ENCODE measurements at regions not wholly inside any gene's neighbourhood (a gene's known extent, or its start where the extent isn't known, plus 50 kb on each side); places are given as distances from the start of the nearest gene placed in this dataset.

DNA sequence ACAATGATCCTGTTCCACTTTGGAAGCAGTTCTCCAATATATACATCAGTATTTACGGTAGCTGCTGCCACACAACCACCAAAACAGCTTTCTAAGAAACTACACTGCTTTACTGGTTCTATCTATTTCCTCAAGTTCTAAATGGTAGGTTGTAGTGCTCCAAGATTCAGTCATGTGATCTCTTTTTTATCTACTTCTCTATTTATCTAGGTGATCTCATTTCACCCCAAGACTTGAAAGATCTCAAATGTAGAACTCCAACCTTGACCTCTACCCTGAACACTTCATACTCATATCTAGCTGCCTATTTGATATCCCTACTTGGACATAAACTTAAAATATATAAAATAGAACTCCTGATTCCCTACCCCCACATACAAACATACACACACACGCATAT is 133.9 kb upstream of the RAP1B start:
- Histone ChIP-seq H3K27ac (no peak overlapping the region), H3K9me3 (no peaks in the 10 kb centered on the region), H3K4me1 (no peaks in the 10 kb centered on the region), H3K36me3 (no peaks in the 10 kb centered on the region), H3K4me3 (no peak overlapping the region), H3K27me3 (no peaks in the 10 kb centered on the region)
- ATAC-seq, result no peak
- TF ChIP-seq, protein P1, sequence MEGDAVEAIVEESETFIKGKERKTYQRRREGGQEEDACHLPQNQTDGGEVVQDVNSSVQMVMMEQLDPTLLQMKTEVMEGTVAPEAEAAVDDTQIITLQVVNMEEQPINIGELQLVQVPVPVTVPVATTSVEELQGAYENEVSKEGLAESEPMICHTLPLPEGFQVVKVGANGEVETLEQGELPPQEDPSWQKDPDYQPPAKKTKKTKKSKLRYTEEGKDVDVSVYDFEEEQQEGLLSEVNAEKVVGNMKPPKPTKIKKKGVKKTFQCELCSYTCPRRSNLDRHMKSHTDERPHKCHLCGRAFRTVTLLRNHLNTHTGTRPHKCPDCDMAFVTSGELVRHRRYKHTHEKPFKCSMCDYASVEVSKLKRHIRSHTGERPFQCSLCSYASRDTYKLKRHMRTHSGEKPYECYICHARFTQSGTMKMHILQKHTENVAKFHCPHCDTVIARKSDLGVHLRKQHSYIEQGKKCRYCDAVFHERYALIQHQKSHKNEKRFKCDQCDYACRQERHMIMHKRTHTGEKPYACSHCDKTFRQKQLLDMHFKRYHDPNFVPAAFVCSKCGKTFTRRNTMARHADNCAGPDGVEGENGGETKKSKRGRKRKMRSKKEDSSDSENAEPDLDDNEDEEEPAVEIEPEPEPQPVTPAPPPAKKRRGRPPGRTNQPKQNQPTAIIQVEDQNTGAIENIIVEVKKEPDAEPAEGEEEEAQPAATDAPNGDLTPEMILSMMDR (IDR thresholded peaks at IDR 0.05), result no peak
- intact Hi-C loops (cut with DNase I), result no loop called here
- no peak for DNase-seq

DNA sequence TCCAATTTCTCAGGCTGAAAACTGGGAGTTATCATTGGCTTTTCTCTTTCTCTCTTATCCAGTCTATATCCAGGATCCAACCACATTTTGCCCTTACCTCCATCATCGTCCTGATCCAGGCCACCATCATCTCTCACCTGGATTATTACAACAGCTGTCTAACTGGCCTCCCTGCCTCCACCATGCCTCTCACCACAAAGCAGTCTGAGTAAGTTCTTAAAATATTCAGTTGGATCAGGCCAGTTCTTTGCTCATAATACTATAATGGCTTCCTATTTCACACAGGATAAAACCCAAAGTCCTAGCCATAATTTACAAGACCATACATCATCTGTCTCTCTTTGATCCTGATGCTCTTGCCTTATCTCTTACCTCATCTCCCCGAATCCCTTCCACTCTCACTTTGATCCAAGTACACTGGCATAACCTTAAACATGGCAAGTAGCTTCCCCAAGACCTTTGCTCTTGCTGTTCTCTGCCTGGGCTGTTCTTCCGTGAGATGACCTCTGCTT is 133.4 kb upstream of the RAP1B start:
- TF ChIP-seq, protein P1 (IDR thresholded peaks at IDR 0.05), result no peak
- Histone ChIP-seq H3K9me3 (no peaks in the 10 kb centered on the region), H3K27ac (no peak overlapping the region), H3K27me3 (no peaks in the 10 kb centered on the region), H3K4me1 (no peaks in the 10 kb centered on the region), H3K36me3 (no peaks in the 10 kb centered on the region), H3K4me3 (no peak overlapping the region)
- intact Hi-C loops (cut with DNase I), result no loop called here
- ATAC-seq (no peak), DNase-seq (no peak)

DNA sequence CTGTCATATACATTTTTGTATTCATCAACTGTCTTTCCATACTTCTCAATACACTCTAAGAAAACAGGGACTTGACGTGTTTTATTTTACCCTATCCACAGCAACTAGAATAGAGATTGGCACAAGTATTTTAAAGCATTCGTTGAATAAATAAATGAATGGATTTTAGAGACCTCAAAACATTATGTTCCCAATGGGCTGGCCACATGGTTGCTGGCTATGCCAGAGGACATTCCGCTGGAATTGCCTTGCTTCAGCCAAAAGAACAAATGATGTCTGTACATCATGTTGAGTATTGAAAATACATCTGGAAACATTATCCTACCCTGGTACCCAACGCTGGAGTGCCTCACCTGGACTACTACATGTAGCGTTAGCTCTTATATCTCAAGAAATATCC is 132.8 kb upstream of the RAP1B start:
- DNase-seq, result no peak
- intact Hi-C loops (cut with DNase I), result no loop called here
- no peaks in the 10 kb centered on the region for H3K4me1 ChIP-seq
- H3K9me3 ChIP-seq, result no peaks in the 10 kb centered on the region
- no peaks in the 10 kb centered on the region for H3K36me3 ChIP-seq
- no peak overlapping the region for H3K4me3 ChIP-seq
- no peaks in the 10 kb centered on the region for H3K27me3 ChIP-seq
- H3K27ac ChIP-seq, result no peak overlapping the region
- no peak for ATAC-seq
- TF ChIP-seq, protein P1 (IDR thresholded peaks at IDR 0.05), result no peak

DNA sequence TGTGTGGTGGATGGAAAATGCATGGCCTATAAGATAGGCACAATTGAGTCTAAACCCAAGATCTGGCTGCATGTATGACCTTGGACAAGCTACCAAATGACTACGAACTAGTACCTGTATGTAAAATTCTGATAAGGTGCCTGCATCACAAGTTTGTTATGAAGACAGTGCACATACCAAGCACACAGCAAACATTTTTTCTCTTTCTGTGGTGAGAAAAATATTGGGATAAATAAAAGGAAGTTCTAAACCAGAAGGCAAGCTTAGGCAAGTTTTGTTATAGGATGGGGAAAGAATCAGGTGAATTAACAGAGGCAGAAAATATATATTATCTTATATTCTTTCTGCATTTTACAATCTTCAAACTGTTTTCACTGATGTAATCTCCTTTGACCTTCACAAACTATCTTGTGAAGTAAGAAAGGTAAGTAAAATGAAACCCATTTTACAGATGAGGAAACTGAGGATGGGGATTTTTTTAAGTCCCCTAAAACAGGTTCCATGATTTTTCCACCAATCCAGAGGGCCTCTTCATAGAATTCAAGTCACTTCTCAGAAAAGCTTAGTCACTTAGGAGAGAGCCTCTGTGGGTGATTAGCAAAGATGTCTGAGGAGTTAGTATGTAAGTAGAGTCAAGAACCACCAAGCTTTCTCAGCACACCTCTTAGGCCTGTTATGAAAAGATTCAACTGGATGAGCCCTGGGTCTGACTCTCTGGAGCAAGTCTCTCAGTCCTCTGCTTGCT is 132.0 kb upstream of the RAP1B start:
- Histone ChIP-seq H3K4me1 (no peaks in the 10 kb centered on the region), H3K4me3 (no peak overlapping the region), H3K9me3 (no peaks in the 10 kb centered on the region), H3K27ac (no peak overlapping the region), H3K36me3 (no peaks in the 10 kb centered on the region), H3K27me3 (no peaks in the 10 kb centered on the region)
- TF ChIP-seq, protein P1 (IDR thresholded peaks at IDR 0.05), result no peak
- no peak for DNase-seq
- no peak for ATAC-seq
- intact Hi-C loops (cut with DNase I), result no loop called here

DNA sequence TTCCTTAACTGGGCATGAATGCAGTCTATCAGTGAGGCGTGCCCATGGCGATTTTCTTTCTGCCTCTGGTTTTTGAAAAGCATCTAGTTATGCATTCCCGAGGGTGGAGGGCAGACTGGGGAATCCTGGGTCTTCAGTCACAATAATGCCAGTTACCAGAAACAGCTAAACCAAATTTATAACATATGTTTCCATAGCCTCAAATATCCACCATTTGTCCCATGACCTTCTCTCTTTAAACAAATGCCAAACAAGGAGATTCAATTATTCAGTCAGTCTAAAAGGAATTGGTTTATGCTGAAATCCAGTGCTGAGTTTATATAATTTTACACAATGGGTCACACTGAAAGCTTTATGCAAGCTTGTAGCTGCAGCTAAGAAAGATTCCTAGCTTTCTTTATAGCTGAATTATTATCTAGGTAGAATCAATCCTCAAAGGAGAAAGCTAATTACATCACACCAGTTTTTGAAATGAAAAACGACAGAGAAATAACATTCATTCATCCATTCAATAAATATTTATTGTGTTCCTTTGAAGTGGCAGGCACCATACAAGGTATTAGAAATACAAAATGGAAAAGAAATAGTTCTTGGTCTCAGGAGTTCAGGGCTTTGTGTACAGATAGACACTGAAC is 131.3 kb upstream of the RAP1B start:
- DNase-seq (no peak), ATAC-seq (no peak)
- TF ChIP-seq, protein P1 (IDR thresholded peaks at IDR 0.05), result no peak
- no peak overlapping the region for H3K27ac ChIP-seq
- no peak overlapping the region for H3K4me3 ChIP-seq
- no peaks in the 10 kb centered on the region for H3K27me3 ChIP-seq
- intact Hi-C loops (cut with DNase I), result no loop called here
- H3K36me3 ChIP-seq, result no peaks in the 10 kb centered on the region
- no peaks in the 10 kb centered on the region for H3K9me3 ChIP-seq
- no peaks in the 10 kb centered on the region for H3K4me1 ChIP-seq
